ENCODE measurements at regions not wholly inside any gene's neighbourhood (a gene's known extent, or its start where the extent isn't known, plus 50 kb on each side); places are given as distances from the start of the nearest gene placed in this dataset.
"Not testable (repeated sequence)": the region's sequence is repeated elsewhere in the genome, so short reads cannot be mapped to it uniquely, and the experiment has no call there.

- no peak for DNase-seq
These were observed 104.9 kb downstream of the CHIC2 start for GRCh38 chr4:53959343-53960120.

DNA sequence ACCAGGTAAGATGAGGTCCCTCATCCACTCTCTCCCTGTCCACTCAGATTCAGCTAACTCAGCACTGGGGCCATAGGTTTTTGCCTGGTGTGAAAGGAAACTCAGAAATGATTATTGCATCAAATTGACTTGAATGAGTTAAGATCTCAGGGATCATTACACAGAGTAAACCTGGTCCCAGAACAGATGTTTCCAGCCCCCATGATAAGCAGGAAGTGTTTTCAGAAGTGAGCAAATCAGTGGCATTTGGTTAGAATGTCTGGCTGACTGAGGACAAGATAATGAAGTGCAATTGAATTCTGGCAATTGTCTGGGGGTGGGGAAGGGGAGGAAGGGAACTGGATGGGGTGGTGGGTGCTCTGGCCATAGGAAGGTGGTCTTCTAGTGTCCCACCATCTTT lies 108.0 kb downstream of the CHIC2 start:
- no peak for DNase-seq

GRCh38 chr4:53956053-53956452 lies 108.4 kb downstream of the CHIC2 start:
- DNase-seq = no peak

- no peak for DNase-seq
These were observed 113.0 kb downstream of the CHIC2 start for GRCh38 chr4:53951414-53951813.

GRCh38 chr4:53943345-53944085 lies 120.9 kb downstream of the CHIC2 start:
- no peak for DNase-seq

DNA sequence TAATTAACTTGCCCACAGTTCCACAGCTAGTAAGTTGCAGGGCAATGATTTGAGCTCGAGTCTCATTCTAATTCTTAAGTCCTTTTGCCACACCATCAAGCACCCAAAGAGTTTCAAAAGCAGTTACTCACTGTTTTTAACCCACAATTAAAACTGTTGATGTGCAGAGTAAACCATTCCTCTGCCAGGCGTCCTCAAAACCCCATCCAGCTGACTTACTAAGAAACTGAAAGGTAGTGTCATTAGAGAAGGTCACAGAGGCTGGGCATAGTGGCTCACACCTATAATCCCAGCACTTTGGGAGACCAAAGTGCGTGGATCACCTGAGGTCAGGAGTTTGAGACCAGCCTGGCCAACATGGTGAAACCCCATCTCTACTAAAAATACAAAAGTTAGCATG lies 121.7 kb downstream of the CHIC2 start:
- DNase-seq = no peak

DNA sequence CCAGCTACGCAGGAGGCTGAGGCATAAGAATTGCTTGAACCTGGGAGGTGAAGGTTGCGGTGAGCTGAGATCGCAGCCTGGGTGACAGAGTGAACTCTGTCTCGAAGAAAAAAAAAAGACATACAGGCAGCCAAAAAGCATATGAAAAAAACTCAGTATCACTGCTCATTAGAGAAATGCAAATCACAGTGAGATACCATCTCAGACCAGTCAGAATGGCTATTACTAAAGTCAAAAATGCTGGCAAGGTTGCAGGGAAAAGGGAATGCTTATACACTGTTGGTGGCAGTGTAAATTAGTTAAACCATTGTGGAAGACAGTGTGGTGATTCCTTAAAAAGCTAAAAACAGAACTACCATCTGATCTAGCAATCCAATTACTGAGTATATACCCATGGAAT lies 123.1 kb downstream of the CHIC2 start:
- DNase-seq = no peak

GRCh38 chr4:53939892-53940291 lies 124.5 kb downstream of the CHIC2 start:
- DNase-seq = not testable (repeated sequence)

DNA sequence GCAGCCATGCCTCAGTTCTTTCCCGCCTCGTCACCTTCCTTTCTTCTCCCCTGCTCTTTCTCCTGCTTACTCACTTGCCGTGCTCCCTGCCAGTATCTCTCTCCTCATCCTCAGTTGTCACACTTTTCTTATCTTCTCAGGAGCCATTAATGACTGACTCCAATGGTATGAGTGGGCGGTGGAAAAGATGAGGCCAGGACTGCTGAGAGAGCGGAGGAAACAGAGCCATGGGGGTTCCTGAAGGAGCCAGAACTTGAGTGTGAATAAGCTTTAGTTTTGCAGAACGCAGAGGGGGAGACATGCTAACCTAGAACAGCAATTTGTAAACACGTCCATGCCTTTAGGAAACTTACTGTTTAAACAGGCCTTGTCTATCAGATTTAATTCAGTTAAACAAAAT lies 126.5 kb downstream of the CHIC2 start:
- DNase-seq = no peak

DNA sequence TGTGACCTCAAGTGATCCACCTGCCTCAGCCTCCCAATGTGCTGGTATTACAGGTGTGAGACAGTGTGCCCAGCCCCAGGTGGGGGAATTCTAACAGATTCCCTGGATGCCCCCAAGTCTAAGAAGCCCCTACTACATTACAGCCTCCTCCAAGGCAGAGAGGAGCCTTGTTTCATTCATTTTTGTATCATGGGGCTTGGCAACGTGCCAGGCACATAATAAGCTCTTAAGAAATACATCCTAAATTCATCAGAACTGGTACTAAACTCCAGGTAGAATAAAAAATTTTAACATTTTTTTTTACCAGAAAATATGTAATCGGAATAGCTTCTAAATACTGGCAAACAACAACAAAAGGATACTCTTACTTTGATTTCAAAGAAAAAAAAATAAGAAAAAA lies 127.1 kb downstream of the CHIC2 start:
- DNase-seq = no peak

DNA sequence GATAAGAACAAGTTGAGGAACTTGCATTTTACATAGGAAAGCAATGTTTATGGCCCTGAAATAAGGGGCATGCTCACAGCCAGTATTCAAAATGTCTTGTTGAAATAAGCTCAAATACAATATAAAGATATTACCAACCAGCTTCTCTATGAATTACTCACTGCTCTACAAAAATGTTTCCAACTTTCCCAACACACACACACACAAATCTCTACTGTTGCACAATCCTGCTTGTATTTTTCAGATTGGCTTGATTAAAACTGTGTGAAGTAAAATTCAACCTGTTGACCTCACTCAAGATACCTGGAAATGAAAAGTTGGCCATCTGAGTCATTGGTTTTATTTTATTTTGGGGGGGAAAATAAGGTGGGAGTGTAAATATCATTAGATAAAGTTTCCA lies 128.6 kb downstream of the CHIC2 start:
- DNase-seq = no peak

DNA sequence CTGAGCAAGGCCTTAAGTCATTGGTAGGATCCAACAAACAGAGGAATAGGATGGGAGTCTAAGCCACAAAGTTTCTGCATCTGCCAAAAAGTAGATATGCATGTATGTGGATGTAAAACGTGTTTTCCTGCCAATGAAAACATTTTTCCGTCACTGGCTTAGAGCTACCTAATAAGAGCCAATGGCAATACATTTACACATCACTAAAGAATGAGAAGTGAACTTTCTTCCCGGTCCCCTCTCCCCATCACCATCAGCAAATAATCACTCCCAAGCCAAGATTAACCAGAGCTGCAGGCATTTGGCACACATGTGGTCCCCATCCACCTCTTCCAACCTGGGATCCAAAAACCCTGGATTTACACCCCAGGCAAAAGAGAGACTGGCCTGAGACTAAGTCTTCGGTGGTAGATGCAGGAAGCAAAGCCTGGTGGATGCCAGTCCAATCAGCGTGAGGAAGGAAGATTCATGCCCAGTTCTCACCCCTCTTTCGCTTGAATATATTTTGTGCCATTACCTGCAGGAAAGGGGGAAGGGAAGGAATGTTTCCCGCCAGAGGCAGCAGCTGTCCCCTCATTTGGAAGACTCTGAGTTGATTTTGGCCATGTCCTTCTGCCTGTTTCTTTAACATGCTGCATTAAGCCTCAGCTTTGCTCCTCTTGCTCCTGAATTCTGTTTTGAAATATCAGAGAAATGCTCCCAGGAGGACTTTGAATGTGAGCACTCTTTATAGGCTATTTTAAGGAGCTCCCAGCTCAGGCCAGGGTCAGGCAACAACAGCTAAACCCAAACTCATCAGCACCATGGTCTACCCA lies 131.4 kb downstream of the CHIC2 start:
- no peak for DNase-seq

DNA sequence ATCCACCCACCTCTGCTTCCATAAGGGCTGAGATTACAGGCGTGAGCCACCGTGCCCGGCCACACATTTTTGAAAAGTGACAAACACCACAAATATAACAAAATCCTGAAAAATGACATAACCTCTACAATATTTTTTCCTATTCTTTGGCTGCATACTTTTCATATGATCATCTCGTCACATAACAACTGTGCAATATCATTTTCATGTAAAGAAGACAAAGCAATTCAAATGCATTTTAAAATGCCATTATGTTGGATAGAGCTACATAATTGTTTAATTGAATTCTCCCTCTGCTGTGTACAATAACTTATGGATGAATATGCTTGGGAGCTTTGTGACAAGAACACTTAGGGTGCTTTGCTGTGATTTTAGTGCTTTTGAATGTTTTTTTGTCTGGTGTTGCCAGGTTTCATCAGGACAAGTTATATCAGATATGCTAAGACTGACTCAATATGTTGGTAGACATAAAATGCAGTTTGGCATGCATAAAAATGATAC lies 132.9 kb downstream of the CHIC2 start:
- DNase-seq = no peak

GRCh38 chr4:53929955-53930798 lies 134.2 kb downstream of the CHIC2 start:
- peak; percentile 46 for DNase-seq

GRCh38 chr4:53929311-53929710 lies 135.1 kb downstream of the CHIC2 start:
- DNase-seq = no peak

DNA sequence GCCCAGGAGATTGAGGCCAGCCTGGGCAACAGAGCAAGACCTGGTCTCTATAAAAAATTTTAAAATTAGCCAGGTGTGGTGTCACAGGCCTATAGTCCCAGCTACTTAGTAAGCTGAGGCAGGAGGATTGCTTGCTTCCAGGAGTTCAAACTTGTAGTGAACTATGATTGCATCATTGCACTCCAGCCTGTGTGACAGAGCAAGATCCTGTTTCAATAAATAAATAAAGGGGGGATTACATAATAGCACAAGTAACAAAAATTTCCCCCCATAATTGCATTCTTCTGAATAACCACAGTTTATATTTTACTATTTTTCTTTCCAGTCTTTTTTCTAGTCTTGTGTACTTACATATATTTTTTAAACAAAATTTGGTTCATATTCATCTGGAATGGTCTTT lies 135.6 kb downstream of the CHIC2 start:
- no peak for DNase-seq

GRCh38 chr4:53925050-53925605 lies 139.3 kb downstream of the CHIC2 start:
- no peak for DNase-seq

- no peak for DNase-seq
These were observed 139.9 kb downstream of the CHIC2 start for GRCh38 chr4:53924333-53925049.

- DNase-seq = no peak
These were observed 140.5 kb downstream of the CHIC2 start for GRCh38 chr4:53923921-53924320.

- no peak for DNase-seq
These were observed 142.5 kb downstream of the CHIC2 start for GRCh38 chr4:53921856-53922255.

- no peak for DNase-seq
These were observed 143.5 kb downstream of the CHIC2 start for GRCh38 chr4:53920883-53921282.
